Esophagus muscularis mucosa (tissue), 4 donors: ENCODE measurements at regions not wholly inside any gene's neighbourhood (a gene's known extent, or its start where the extent isn't known, plus 50 kb on each side); places are given as distances from the start of the nearest gene placed in this dataset.

Source experiments
- DNase-seq: peaks from one replicate; pipeline ENCODE4 v3.0.0-alpha.2; 2017; ENCODE audit errors: extremely low spot score
- H3K27ac ChIP-seq, 4 donors: fragments of 200-600 bp; sonication (generic); replicated peaks in 1 of 4; 1 replicate in 3 of 4; 2 replicates in 1 of 4; pipeline ENCODE4 v1.5.1; 2016 to 2019; ENCODE audit warnings: mild to moderate bottlenecking in 1 of 4
- H3K27me3 ChIP-seq, 4 donors: fragments of 200-600 bp; sonication (generic); one replicate each; pipeline versions ENCODE4 v1.5.1 to v1.6.0; 2016 to 2019
- H3K36me3 ChIP-seq, 4 donors: fragments of 200-600 bp; sonication (generic); one replicate each; pipeline ENCODE4 v1.5.1; 2016 to 2019
- H3K4me1 ChIP-seq, 4 donors: fragments of 200-600 bp; sonication (generic); one replicate each; pipeline ENCODE4 v1.5.1; 2016 to 2019
- H3K4me3 ChIP-seq, 4 donors: fragments of 200-600 bp; sonication (generic); 1 replicate in 2 of 4; 2 replicates in 2 of 4; pipeline ENCODE4 v1.5.1; 2016 to 2019; ENCODE audit warnings: mild to moderate bottlenecking in 4 of 4, moderate library complexity in 1 of 4
- H3K9me3 ChIP-seq, 4 donors: fragments of 200-600 bp; sonication (generic); 1 replicate in 3 of 4; 2 replicates in 1 of 4; pipeline ENCODE4 v1.5.1; 2016 to 2019
- CTCF ChIP-seq, 3 experiments: fragments of 200-600 bp in 2 of 3; fragments of 450-650 bp in 1 of 3; sonication (generic) in 2 of 3; IDR thresholded peaks; one replicate each; pipeline ENCODE4 v1.5.1; 2017 to 2019; ENCODE audit warnings: antibody characterized with exemption in 3 of 3, mild to moderate bottlenecking in 2 of 3, moderate library complexity in 1 of 3
- EP300 ChIP-seq: sonication (generic); formaldehyde crosslinking; IDR thresholded peaks from one replicate; pipeline ENCODE4 v1.6.1; 2017; ENCODE audit warnings: antibody characterized with exemption
- POLR2A ChIP-seq: fragments of 450-650 bp; IDR thresholded peaks from one replicate; pipeline ENCODE4 v1.6.1; 2017; ENCODE audit warnings: antibody characterized with exemption, moderate library complexity, mild to moderate bottlenecking, low read depth
- POLR2AphosphoS5 ChIP-seq, 2 donors: sonication (generic); formaldehyde crosslinking; IDR thresholded peaks; one replicate each; pipeline ENCODE4 v1.6.1; 2017; ENCODE audit warnings: antibody characterized with exemption in 2 of 2
- WGBS: methylation state at CpG from one replicate; pipeline ENCODE4 v1.1.5; 2018; 5-methylcytosine and 5-hydroxymethylcytosine counted together
- intact Hi-C: fragments of 100-400 bp; cut with DNase I; formaldehyde crosslinking; loops from one replicate; pipeline ENCODE4 v1.15.1; 2023

GRCh38 chr18:71689416-71690160 is 854.6 kb downstream of the CBLN2 start:
- Histone ChIP-seq H3K4me3 (no peak overlapping the region), H3K27ac (no peak overlapping the region), H3K36me3 (no peaks in the 10 kb centered on the region), H3K9me3 (no peaks in the 10 kb centered on the region), H3K27me3 (no peaks in the 10 kb centered on the region), H3K4me1 (no peaks in the 10 kb centered on the region)
- TF ChIP-seq POLR2A (no peak), EP300 (no peak), POLR2AphosphoS5 (IDR thresholded peaks at IDR 0.05) (no peak), CTCF (IDR thresholded peaks at IDR 0.05) (no peak)
- intact Hi-C loops = no loop called here
- no peak for DNase-seq
- WGBS = 61% methylated on average over 2 of the region's 2 CpGs

- DNase-seq = no peak
- 89% methylated on average over 5 of the region's 5 CpGs for WGBS
- TF ChIP-seq CTCF (IDR thresholded peaks at IDR 0.05) (no peak), EP300 (no peak), POLR2AphosphoS5 (IDR thresholded peaks at IDR 0.05) (no peak), POLR2A (no peak)
- no peaks in the 10 kb centered on the region for H3K27me3 ChIP-seq
- no peak overlapping the region for H3K4me3 ChIP-seq
- no peak overlapping the region for H3K27ac ChIP-seq
- no peaks in the 10 kb centered on the region for H3K36me3 ChIP-seq
- H3K9me3 ChIP-seq = peaks cover 0 to 5% (median 2%) of the 10 kb centered on the region in 4 donors
- intact Hi-C loops = no loop called here
- no peaks in the 10 kb centered on the region for H3K4me1 ChIP-seq
Measured at GRCh38 chr18:71682591-71682990, 861.6 kb downstream of the CBLN2 start.

GRCh38 chr18:71678144-71678543 is 866.0 kb downstream of the CBLN2 start:
- WGBS = 75% methylated on average over 2 of the region's 2 CpGs
- H3K4me1 ChIP-seq = no peaks in the 10 kb centered on the region

GRCh38 chr18:71673954-71674353 is 870.2 kb downstream of the CBLN2 start:
- intact Hi-C loops = no loop called here
- Histone ChIP-seq H3K9me3 (no peaks in the 10 kb centered on the region), H3K27me3 (no peaks in the 10 kb centered on the region), H3K36me3 (no peaks in the 10 kb centered on the region), H3K4me1 (no peaks in the 10 kb centered on the region), H3K27ac (no peak overlapping the region), H3K4me3 (no peak overlapping the region)
- DNase-seq = no peak
- no peak for TF ChIP-seq CTCF (IDR thresholded peaks at IDR 0.05)
- TF ChIP-seq POLR2AphosphoS5 (IDR thresholded peaks at IDR 0.05) = no peak
- no peak for TF ChIP-seq POLR2A
- no peak for TF ChIP-seq EP300
- WGBS = 92% methylated on average over 9 of the region's 10 CpGs

More at GRCh38 chr18:71678144-71678543, 866.0 kb downstream of the CBLN2 start:
- intact Hi-C loops = no loop called here
- Histone ChIP-seq H3K36me3 (no peaks in the 10 kb centered on the region), H3K27ac (no peak overlapping the region), H3K4me3 (no peak overlapping the region), H3K9me3 (peaks cover 0 to 2% (median 0%) of the 10 kb centered on the region in 4 donors), H3K27me3 (no peaks in the 10 kb centered on the region)
- no peak for TF ChIP-seq CTCF (IDR thresholded peaks at IDR 0.05)
- DNase-seq = no peak

- WGBS = 95% methylated on average over 2 of the region's 5 CpGs
- TF ChIP-seq CTCF (IDR thresholded peaks at IDR 0.05) (no peak), EP300 (no peak), POLR2AphosphoS5 (IDR thresholded peaks at IDR 0.05) (no peak), POLR2A (no peak)
- H3K27me3 ChIP-seq = no peaks in the 10 kb centered on the region
- H3K4me1 ChIP-seq = no peaks in the 10 kb centered on the region
- no peak for DNase-seq
- no peaks in the 10 kb centered on the region for H3K9me3 ChIP-seq
- no peaks in the 10 kb centered on the region for H3K36me3 ChIP-seq
- no peak overlapping the region for H3K27ac ChIP-seq
- no peak overlapping the region for H3K4me3 ChIP-seq
- intact Hi-C loops = no loop called here
Measured at GRCh38 chr18:71673498-71673897, 870.6 kb downstream of the CBLN2 start.
